Skeletal muscle satellite cell (primary cell): ENCODE measurements at regions not wholly inside any gene's neighbourhood (a gene's known extent, or its start where the extent isn't known, plus 50 kb on each side); places are given as distances from the start of the nearest gene placed in this dataset.
"Not testable (repeated sequence)": the region's sequence is repeated elsewhere in the genome, so short reads cannot be mapped to it uniquely, and the experiment has no call there.

ENCODE experiments used
- H3K27me3 ChIP-seq: 2 replicates; pipeline ENCODE4 v1.7.0; 2013; ENCODE audit warnings: low read length; ENCODE audit not compliant: control insufficient read depth, insufficient read depth
- H3K36me3 ChIP-seq: 2 replicates; pipeline ENCODE4 v1.7.0; 2013; ENCODE audit warnings: mild to moderate bottlenecking, control low read depth, low read length; ENCODE audit not compliant: insufficient read depth
- H3K4me1 ChIP-seq: 2 replicates; pipeline ENCODE4 v1.7.0; 2013; ENCODE audit warnings: low read length; ENCODE audit not compliant: control insufficient read depth, insufficient read depth
- H3K4me2 ChIP-seq: 2 replicates; pipeline ENCODE4 v1.7.0; 2013; ENCODE audit warnings: mild to moderate bottlenecking, low read length
- H3K4me3 ChIP-seq: 2 replicates; pipeline ENCODE4 v1.7.0; 2013; ENCODE audit warnings: low read length
- H3K9ac ChIP-seq: 2 replicates; pipeline ENCODE4 v1.7.0; 2013; ENCODE audit warnings: mild to moderate bottlenecking, low read depth, low read length, moderate library complexity
- H3K9me3 ChIP-seq: replicated peaks from 2 replicates; pipeline ENCODE4 v1.7.0; 2013; ENCODE audit warnings: mild to moderate bottlenecking, control low read depth, low read length

- H3K9me3 ChIP-seq, H3K4me3 ChIP-seq, H3K36me3 ChIP-seq, H3K4me1 ChIP-seq, H3K4me2 ChIP-seq, H3K27me3 ChIP-seq, H3K9ac ChIP-seq: not testable (repeated sequence)
Observed at GRCh38 chr2:87660164-87660563, 87.7 kb upstream of the PLGLB2 start.

- H3K27me3 ChIP-seq, H3K9me3 ChIP-seq, H3K4me1 ChIP-seq, H3K9ac ChIP-seq, H3K36me3 ChIP-seq, H3K4me2 ChIP-seq, H3K4me3 ChIP-seq: not testable (repeated sequence)
Observed at GRCh38 chr2:87662316-87663290, 85.3 kb upstream of the PLGLB2 start.

- H3K4me2 ChIP-seq, H3K27me3 ChIP-seq, H3K9ac ChIP-seq, H3K36me3 ChIP-seq, H3K4me1 ChIP-seq, H3K4me3 ChIP-seq, H3K9me3 ChIP-seq: not testable (repeated sequence)
Observed at GRCh38 chr2:87663347-87663746, 84.5 kb upstream of the PLGLB2 start.

GRCh38 chr2:87667027-87667426 lies 80.9 kb upstream of the PLGLB2 start:
- H3K4me3 ChIP-seq, H3K4me2 ChIP-seq, H3K9me3 ChIP-seq, H3K4me1 ChIP-seq, H3K9ac ChIP-seq, H3K27me3 ChIP-seq, H3K36me3 ChIP-seq: not testable (repeated sequence)

- not testable (repeated sequence) for H3K36me3 ChIP-seq, H3K9me3 ChIP-seq, H3K4me3 ChIP-seq, H3K27me3 ChIP-seq, H3K9ac ChIP-seq, H3K4me2 ChIP-seq, H3K4me1 ChIP-seq
Observed at GRCh38 chr2:87668361-87668760, 79.5 kb upstream of the PLGLB2 start.

- H3K4me2 ChIP-seq, H3K4me3 ChIP-seq, H3K36me3 ChIP-seq, H3K4me1 ChIP-seq, H3K27me3 ChIP-seq, H3K9me3 ChIP-seq, H3K9ac ChIP-seq: not testable (repeated sequence)
Observed at GRCh38 chr2:87669633-87670231, 78.2 kb upstream of the PLGLB2 start.

- H3K9ac ChIP-seq, H3K4me2 ChIP-seq, H3K4me3 ChIP-seq, H3K27me3 ChIP-seq, H3K36me3 ChIP-seq, H3K4me1 ChIP-seq, H3K9me3 ChIP-seq: not testable (repeated sequence)
Observed at GRCh38 chr2:87672404-87672803, 75.5 kb upstream of the PLGLB2 start.

GRCh38 chr2:87674729-87675128 lies 73.2 kb upstream of the PLGLB2 start:
- not testable (repeated sequence) for H3K9me3 ChIP-seq, H3K4me3 ChIP-seq, H3K36me3 ChIP-seq, H3K4me1 ChIP-seq, H3K9ac ChIP-seq, H3K27me3 ChIP-seq, H3K4me2 ChIP-seq

- not testable (repeated sequence) for H3K4me2 ChIP-seq, H3K9me3 ChIP-seq, H3K27me3 ChIP-seq, H3K36me3 ChIP-seq, H3K4me3 ChIP-seq, H3K4me1 ChIP-seq, H3K9ac ChIP-seq
Observed at GRCh38 chr2:87675487-87675886, 72.4 kb upstream of the PLGLB2 start.

- H3K4me3 ChIP-seq, H3K36me3 ChIP-seq, H3K4me1 ChIP-seq, H3K4me2 ChIP-seq, H3K9me3 ChIP-seq, H3K27me3 ChIP-seq, H3K9ac ChIP-seq: not testable (repeated sequence)
Observed at GRCh38 chr2:87677421-87677923, 70.4 kb upstream of the PLGLB2 start.

- not testable (repeated sequence) for H3K27me3 ChIP-seq, H3K4me2 ChIP-seq, H3K4me1 ChIP-seq, H3K36me3 ChIP-seq, H3K9me3 ChIP-seq, H3K4me3 ChIP-seq, H3K9ac ChIP-seq
Observed at GRCh38 chr2:87678742-87679173, 69.1 kb upstream of the PLGLB2 start.

GRCh38 chr2:87679950-87680349 lies 67.9 kb upstream of the PLGLB2 start:
- H3K4me3 ChIP-seq, H3K36me3 ChIP-seq, H3K4me2 ChIP-seq, H3K9ac ChIP-seq, H3K9me3 ChIP-seq, H3K4me1 ChIP-seq, H3K27me3 ChIP-seq: not testable (repeated sequence)
